ENCODE measurements at regions not wholly inside any gene's neighbourhood (a gene's known extent, or its start where the extent isn't known, plus 50 kb on each side); places are given as distances from the start of the nearest gene placed in this dataset.

DNA sequence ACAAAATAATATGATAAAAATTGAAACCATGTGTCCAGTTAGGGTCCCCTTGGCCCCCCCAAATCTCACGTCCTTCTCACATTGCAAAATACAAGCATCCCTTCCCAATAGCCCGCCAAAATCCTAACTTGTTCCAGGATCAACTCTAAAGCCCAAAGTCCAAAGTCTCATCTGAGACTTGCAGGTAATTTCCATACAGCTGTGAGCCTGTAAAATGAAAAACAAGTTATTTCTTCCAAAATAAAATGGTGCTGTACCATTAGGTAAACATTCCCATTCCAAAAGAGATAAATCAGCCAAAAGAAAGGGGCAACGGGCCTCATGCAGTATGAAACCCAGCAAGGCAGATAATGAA is 51.0 kb upstream of the COBL start:
- no peak for TF ChIP-seq CTCF (IDR thresholded peaks at IDR 0.05; ENCODE audit: low read depth, low read length, missing control alignments)
- H3K4me3 ChIP-seq (ENCODE audit: low read depth, low read length): no peak overlapping the region
- DNase-seq (ENCODE audit: low read depth): no peak

- no peak overlapping the region for H3K4me3 ChIP-seq (ENCODE audit: low read depth, low read length)
- DNase-seq (ENCODE audit: low read depth): no peak
- peak; percentile 73 for TF ChIP-seq CTCF (IDR thresholded peaks at IDR 0.05; ENCODE audit: low read depth, low read length, missing control alignments)
Measured at GRCh38 chr7:51366930-51367613, 50.5 kb upstream of the COBL start.
